PC-3 (cell line): ENCODE measurements at regions not wholly inside any gene's neighbourhood (a gene's known extent, or its start where the extent isn't known, plus 50 kb on each side); places are given as distances from the start of the nearest gene placed in this dataset.

Experiments
- EZH2 ChIP-seq: fragments of 300-600 bp; sonication (generic); IDR thresholded peaks from one replicate; pipeline ENCODE4 v1.6.1; 2017; ENCODE audit warnings: antibody characterized with exemption, mild to moderate bottlenecking, low read length; ENCODE audit not compliant: unreplicated experiment
- TF ChIP-seq, protein P1 (sequence below): fragments of 300-600 bp; sonication (generic); conservative IDR thresholded peaks from 2 replicates; pipeline ENCODE4 v1.5.1; 2017; ENCODE audit warnings: antibody characterized with exemption, low read depth, mild to moderate bottlenecking, low read length

DNA sequence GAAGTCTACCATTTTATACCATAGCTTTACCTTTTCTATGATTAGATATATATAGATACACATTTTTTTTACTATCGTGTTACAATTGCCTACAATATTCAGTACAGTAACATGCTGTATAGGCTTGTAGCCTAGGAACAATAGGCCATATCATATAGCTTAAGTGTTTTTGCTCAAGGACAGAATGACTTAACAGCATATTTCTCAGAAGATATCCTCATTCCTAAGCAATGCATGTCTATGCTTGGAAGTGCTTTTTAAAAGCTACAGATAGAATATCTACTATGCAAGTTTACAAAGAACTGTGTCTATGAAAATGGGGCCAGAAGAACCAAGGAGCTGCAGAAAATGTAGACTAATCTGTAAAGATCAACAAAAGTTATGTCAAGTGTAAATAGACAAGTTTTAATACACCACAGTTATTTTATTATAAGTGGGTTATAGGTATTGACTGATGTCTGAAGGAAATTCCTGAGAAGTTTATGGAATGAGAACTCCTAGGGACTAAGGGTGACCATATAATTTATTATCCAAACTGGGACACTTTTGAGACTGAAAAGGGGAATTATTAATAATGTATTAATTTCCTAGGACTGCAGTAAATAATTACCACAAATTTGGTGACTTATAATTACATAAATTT, 138.7 kb upstream of the TGFBR2 start:
- TF ChIP-seq, protein P1, sequence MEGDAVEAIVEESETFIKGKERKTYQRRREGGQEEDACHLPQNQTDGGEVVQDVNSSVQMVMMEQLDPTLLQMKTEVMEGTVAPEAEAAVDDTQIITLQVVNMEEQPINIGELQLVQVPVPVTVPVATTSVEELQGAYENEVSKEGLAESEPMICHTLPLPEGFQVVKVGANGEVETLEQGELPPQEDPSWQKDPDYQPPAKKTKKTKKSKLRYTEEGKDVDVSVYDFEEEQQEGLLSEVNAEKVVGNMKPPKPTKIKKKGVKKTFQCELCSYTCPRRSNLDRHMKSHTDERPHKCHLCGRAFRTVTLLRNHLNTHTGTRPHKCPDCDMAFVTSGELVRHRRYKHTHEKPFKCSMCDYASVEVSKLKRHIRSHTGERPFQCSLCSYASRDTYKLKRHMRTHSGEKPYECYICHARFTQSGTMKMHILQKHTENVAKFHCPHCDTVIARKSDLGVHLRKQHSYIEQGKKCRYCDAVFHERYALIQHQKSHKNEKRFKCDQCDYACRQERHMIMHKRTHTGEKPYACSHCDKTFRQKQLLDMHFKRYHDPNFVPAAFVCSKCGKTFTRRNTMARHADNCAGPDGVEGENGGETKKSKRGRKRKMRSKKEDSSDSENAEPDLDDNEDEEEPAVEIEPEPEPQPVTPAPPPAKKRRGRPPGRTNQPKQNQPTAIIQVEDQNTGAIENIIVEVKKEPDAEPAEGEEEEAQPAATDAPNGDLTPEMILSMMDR, result no peak
- no peak for TF ChIP-seq EZH2
